ENCODE measurements at regions not wholly inside any gene's neighbourhood (a gene's known extent, or its start where the extent isn't known, plus 50 kb on each side); places are given as distances from the start of the nearest gene placed in this dataset.

DNA sequence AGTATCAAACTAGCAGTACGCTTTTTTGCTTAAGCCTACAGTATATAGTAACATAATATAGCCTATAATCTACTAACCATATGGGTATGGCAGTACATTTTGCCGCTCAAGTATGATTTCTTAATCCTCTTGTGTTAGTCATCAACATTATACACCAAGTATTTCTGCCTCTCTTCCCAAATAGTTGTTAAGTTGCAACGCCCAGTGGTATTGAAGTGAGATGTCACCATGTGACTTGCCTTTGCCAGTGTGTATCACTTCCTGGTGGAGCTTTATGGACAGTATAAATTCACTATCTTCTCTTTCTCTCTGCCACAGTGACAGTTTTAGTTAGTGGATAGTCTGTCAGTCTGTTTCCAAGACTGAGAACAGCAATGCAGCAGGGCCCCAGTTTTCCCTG, 535.5 kb downstream of the PDHA2 start:
- Histone ChIP-seq H3K4me2 (ENCODE audit: low read depth, low read length) (no peak overlapping the region), H3K4me1 (ENCODE audit: control insufficient read depth, insufficient read depth, low read length) (no peaks in the 10 kb centered on the region), H2BK15ac (ENCODE audit: low read depth, low read length) (no peak overlapping the region), H3K4me3 (ENCODE audit: insufficient read depth, low read depth, low read length) (no peak overlapping the region), H4K20me1 (ENCODE audit: insufficient read depth, low read length) (no peaks in the 10 kb centered on the region), H3K18ac (ENCODE audit: low read depth, low read length) (no peak overlapping the region), H3K56ac (ENCODE audit: extremely low read depth, insufficient read depth, low read length) (no peak overlapping the region), H2BK20ac (ENCODE audit: low read depth, low read length) (no peak overlapping the region), H3K23ac (ENCODE audit: low read depth, low read length) (no peak overlapping the region), H2BK5ac (ENCODE audit: low read depth, low read length, poor library complexity, severe bottlenecking) (no peak overlapping the region), H2AK9ac (replicated peaks; ENCODE audit: low read depth, low read length, poor library complexity) (no peak overlapping the region), H3K9me3 (ENCODE audit: control insufficient read depth, insufficient read depth, low read length) (peaks cover 4% of the 10 kb centered on the region; the same call in 1 of the 2 replicates), H2AFZ (replicated peaks; ENCODE audit: low read length, poor library complexity) (no peak overlapping the region), H3K9me1 (ENCODE audit: insufficient read depth, low read length) (no peaks in the 10 kb centered on the region), H3K4ac (ENCODE audit: low read depth, low read length) (no peak overlapping the region), H3K27ac (ENCODE audit: insufficient read depth, low read length) (no peak overlapping the region), H4K5ac (ENCODE audit: low read depth, low read length) (no peak overlapping the region), H3K27me3 (ENCODE audit: control insufficient read depth, insufficient read depth, low read length) (no peaks in the 10 kb centered on the region), H3K79me1 (ENCODE audit: low read depth in 1 of 2, low read length in 2 of 2) (no peaks in the 10 kb centered on the region), H3K14ac (replicated peaks; ENCODE audit: low read depth, low read length) (no peak overlapping the region), H3K9ac (ENCODE audit: low read depth, low read length) (no peak overlapping the region), H2AK5ac (ENCODE audit: low read depth, low read length) (no peak overlapping the region), H2BK120ac (ENCODE audit: low read depth, low read length) (no peak overlapping the region), H4K91ac (ENCODE audit: insufficient read depth, low read depth, low read length) (no peak overlapping the region), H4K8ac (ENCODE audit: low read depth in 2 of 2, low read length in 2 of 2) (no peak overlapping the region), H3K36me3 (ENCODE audit: control insufficient read depth, insufficient read depth, low read length) (no peaks in the 10 kb centered on the region)
- ATAC-seq (ENCODE audit: low read depth), result no peak
- BruUV-seq (replicated peaks), result no TSS peak
- no peak for TF ChIP-seq FOS (IDR thresholded peaks at IDR 0.05; ENCODE audit: low read depth, low read length)
- no peak for TF ChIP-seq MXI1 (IDR thresholded peaks at IDR 0.05; ENCODE audit: borderline replicate concordance, low read depth, low read length)
- TF ChIP-seq RFX5 (IDR thresholded peaks at IDR 0.05; ENCODE audit: low read depth, low read length), result no peak
- TF ChIP-seq CEBPB (IDR thresholded peaks at IDR 0.05; ENCODE audit: low read depth, low read length), result no peak
- no peak for TF ChIP-seq POLR2A (IDR thresholded peaks at IDR 0.05; ENCODE audit: low read depth, low read length)
- TF ChIP-seq SMC3 (IDR thresholded peaks at IDR 0.05; ENCODE audit: low read depth, low read length), result no peak
- DNase-seq, result no peak
- in situ Hi-C loops (cut with MboI; ENCODE audit: low sequenced_read_pairs), result no loop called here
- intact Hi-C loops (cut with micrococcal nuclease), result no loop called here
- ChIA-PET CTCF (no interaction called here), POLR2A (ENCODE audit: unreplicated experiment) (no interaction called here)
- WGBS, 2 experiments (ENCODE audit: extremely low coverage in 2 of 2, insufficient read length in 1 of 2), result no CpG with 5 or more reads among the region's 3 CpGs
- dilution Hi-C loops (cut with HindIII; ENCODE audit: low sequenced_read_pairs, unreplicated experiment), result no loop called here
